Uterus (tissue), 2 donors: ENCODE measurements at regions not wholly inside any gene's neighbourhood (a gene's known extent, or its start where the extent isn't known, plus 50 kb on each side); places are given as distances from the start of the nearest gene placed in this dataset.

Experiments used
- POLR2A ChIP-seq, 2 donors: fragments of 450-650 bp; IDR thresholded peaks; one replicate each; pipeline ENCODE4 v1.6.1; 2016; ENCODE audit warnings: antibody characterized with exemption in 2 of 2, mild to moderate bottlenecking in 1 of 2, moderate library complexity in 1 of 2
- TF ChIP-seq, protein P1 (sequence below), 4 experiments: fragments of 200-600 bp in 2 of 4; fragments of 450-650 bp in 2 of 4; sonication (generic) in 2 of 4; IDR thresholded peaks; one replicate each; pipeline ENCODE4 v1.5.1; 2016 to 2019; ENCODE audit warnings: antibody characterized with exemption in 4 of 4, mild to moderate bottlenecking in 2 of 4, moderate library complexity in 1 of 4

DNA sequence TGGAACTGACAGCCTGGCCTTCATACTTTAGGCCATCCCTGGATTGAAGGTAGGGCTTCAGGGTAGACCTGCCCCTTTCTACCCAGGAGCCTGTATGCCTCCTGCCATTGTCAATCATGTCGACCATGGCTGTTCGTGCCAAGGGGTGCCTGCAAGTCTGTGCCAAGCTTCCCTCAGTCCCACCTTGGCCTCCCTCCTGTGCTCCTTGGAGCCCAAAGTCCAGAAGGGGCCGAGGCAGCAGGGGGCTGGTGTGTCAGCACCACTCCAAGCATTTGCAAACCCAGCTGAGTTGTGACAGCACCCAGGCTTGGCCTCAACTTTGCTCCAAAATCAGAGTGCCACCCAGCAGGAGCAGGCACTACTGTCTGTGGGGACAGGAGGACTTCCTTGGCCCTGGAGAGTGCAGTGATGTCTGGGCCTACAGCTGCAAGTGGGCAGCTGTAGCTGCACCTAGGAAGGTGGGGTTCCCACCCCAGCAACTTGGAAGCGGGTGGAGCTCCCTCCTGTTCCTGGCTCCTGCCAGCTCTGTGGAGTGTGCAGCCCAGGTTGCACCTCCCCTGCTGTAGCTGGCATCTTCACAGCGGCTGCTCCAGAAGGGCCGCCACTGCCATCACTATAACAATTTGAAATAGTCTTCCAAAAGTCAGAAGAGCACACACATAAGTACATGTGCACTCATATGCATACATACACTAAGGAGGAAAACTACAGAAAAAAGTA is 1719.3 kb downstream of the HACE1 start:
- no peak for TF ChIP-seq POLR2A (IDR thresholded peaks at IDR 0.05)
- TF ChIP-seq, protein P1, sequence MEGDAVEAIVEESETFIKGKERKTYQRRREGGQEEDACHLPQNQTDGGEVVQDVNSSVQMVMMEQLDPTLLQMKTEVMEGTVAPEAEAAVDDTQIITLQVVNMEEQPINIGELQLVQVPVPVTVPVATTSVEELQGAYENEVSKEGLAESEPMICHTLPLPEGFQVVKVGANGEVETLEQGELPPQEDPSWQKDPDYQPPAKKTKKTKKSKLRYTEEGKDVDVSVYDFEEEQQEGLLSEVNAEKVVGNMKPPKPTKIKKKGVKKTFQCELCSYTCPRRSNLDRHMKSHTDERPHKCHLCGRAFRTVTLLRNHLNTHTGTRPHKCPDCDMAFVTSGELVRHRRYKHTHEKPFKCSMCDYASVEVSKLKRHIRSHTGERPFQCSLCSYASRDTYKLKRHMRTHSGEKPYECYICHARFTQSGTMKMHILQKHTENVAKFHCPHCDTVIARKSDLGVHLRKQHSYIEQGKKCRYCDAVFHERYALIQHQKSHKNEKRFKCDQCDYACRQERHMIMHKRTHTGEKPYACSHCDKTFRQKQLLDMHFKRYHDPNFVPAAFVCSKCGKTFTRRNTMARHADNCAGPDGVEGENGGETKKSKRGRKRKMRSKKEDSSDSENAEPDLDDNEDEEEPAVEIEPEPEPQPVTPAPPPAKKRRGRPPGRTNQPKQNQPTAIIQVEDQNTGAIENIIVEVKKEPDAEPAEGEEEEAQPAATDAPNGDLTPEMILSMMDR (IDR thresholded peaks at IDR 0.05), result no peak
